H1 (cell line): ENCODE measurements at regions not wholly inside any gene's neighbourhood (a gene's known extent, or its start where the extent isn't known, plus 50 kb on each side); places are given as distances from the start of the nearest gene placed in this dataset.

ENCODE experiments used
- CTCF ChIA-PET: fragments of 300-600 bp; sonication (Branson Sonifier 250); formaldehyde crosslinking; loops from one replicate; lab custom pipeline; 2021; ENCODE audit not compliant: partially characterized antibody; lab: Charles Lee
- POLR2A ChIA-PET: fragments of 300-600 bp; sonication (Branson Sonifier 250); formaldehyde crosslinking; loops from one replicate; lab custom pipeline; 2021; ENCODE audit warnings: inconsistent platforms; ENCODE audit not compliant: partially characterized antibody; lab: Charles Lee
- DNase-seq, 2 experiments: peaks; one replicate each; pipeline versions ENCODE4 v3.0.0 to v3.0.0-alpha.2; 2010 to 2022; ENCODE audit warnings: low spot score in 2 of 2, low read depth in 1 of 2, mixed read lengths in 1 of 2
- FAIRE-seq: peaks from 2 replicates; lab custom pipeline; 2011; peaks lifted over from hg19 to GRCh38; lab: Jason Lieb, UNC
- H2AFZ ChIP-seq: 2 replicates; pipeline ENCODE4 v1.8.1; 2012; ENCODE audit warnings: low read length, inconsistent platforms
- H2AK5ac ChIP-seq: 2 replicates; pipeline ENCODE4 v1.6.1; 2013; ENCODE audit warnings: low read depth, low read length
- H2BK120ac ChIP-seq: replicated peaks from 2 replicates; pipeline ENCODE3; 2013; ENCODE audit warnings: low read depth, low read length, inconsistent platforms
- H2BK12ac ChIP-seq: 2 replicates; pipeline ENCODE4 v1.6.1; 2013; ENCODE audit warnings: low read depth, low read length
- H2BK15ac ChIP-seq: 2 replicates; pipeline ENCODE4 v1.6.1; 2013; ENCODE audit warnings: low read length
- H2BK20ac ChIP-seq: 2 replicates; pipeline ENCODE4 v1.6.1; 2013; ENCODE audit warnings: low read length
- H2BK5ac ChIP-seq: 2 replicates; pipeline ENCODE4 v1.6.1; 2013; ENCODE audit warnings: low read depth, low read length
- H3K14ac ChIP-seq: 2 replicates; pipeline ENCODE4 v1.6.1; 2013; ENCODE audit warnings: inconsistent platforms; ENCODE audit not compliant: insufficient read length
- H3K18ac ChIP-seq: 2 replicates; pipeline ENCODE4 v1.6.1; 2013; ENCODE audit warnings: low read length; ENCODE audit errors: extremely low read depth
- H3K23ac ChIP-seq: 2 replicates; pipeline ENCODE4 v1.6.1; 2013; ENCODE audit warnings: inconsistent platforms; ENCODE audit not compliant: insufficient read length
- H3K23me2 ChIP-seq: 2 replicates; pipeline ENCODE4 v1.6.1; 2013; ENCODE audit warnings: low read depth, low read length
- H3K27ac ChIP-seq: 2 replicates; pipeline ENCODE4 v1.6.1; 2011; ENCODE audit warnings: low read depth, low read length, inconsistent platforms
- H3K27me3 ChIP-seq, 4 experiments: replicated peaks in 1 of 4; 1 replicate in 1 of 4; 2 replicates in 3 of 4; pipeline versions ENCODE4 v1.6.1 to v1.8.1; 2011 to 2013; ENCODE audit warnings: low read length in 3 of 4, mild to moderate bottlenecking in 3 of 4, inconsistent platforms in 2 of 4, mixed read lengths in 2 of 4, moderate library complexity in 1 of 4; ENCODE audit not compliant: control insufficient read depth in 3 of 4, insufficient read depth in 3 of 4; ENCODE audit errors: extremely low read depth in 1 of 4
- H3K36me3 ChIP-seq, 4 experiments: 2 replicates each; pipeline versions ENCODE4 v1.6.1 to v1.8.1; 2011 to 2013; ENCODE audit warnings: mild to moderate bottlenecking in 4 of 4, low read length in 3 of 4, moderate library complexity in 2 of 4, control low read depth in 1 of 4, inconsistent platforms in 1 of 4; ENCODE audit not compliant: insufficient read depth in 4 of 4, control insufficient read depth in 2 of 4
- H3K4ac ChIP-seq: replicated peaks from 2 replicates; pipeline ENCODE3; 2013; ENCODE audit warnings: low read length, low read depth, mixed read lengths, inconsistent platforms; ENCODE audit not compliant: insufficient read length
- H3K4me1 ChIP-seq, 4 experiments: replicated peaks in 1 of 4; 1 replicate in 1 of 4; 2 replicates in 3 of 4; pipeline versions ENCODE4 v1.6.1 to v1.8.1; 2011 to 2013; ENCODE audit warnings: low read length in 3 of 4, inconsistent platforms in 2 of 4, mixed read lengths in 1 of 4; ENCODE audit not compliant: insufficient read depth in 4 of 4, control insufficient read depth in 3 of 4
- H3K4me2 ChIP-seq, 2 experiments: 2 replicates each; pipeline versions ENCODE4 v1.6.1 to v1.8.1; 2011 to 2013; ENCODE audit warnings: low read depth in 2 of 2, low read length in 2 of 2, control low read depth in 1 of 2, inconsistent platforms in 1 of 2, mild to moderate bottlenecking in 1 of 2; ENCODE audit not compliant: insufficient read depth in 1 of 2
- H3K4me3 ChIP-seq, 4 experiments: fragments of 200-600, 300-600 bp in 1 of 4; sonication (generic), shearing (Covaris generic), sonication (Bioruptor Twin) in 1 of 4; 2 replicates each; pipeline versions ENCODE4 v1.5.1 to v1.8.1; 2011 to 2016; ENCODE audit warnings: low read length in 4 of 4, low read depth in 3 of 4, control low read depth in 2 of 4, inconsistent platforms in 2 of 4, mild to moderate bottlenecking in 2 of 4, mixed read lengths in 1 of 4, moderate library complexity in 1 of 4; ENCODE audit not compliant: insufficient read depth in 2 of 4; ENCODE audit errors: extremely low read depth in 1 of 4
- H3K56ac ChIP-seq: replicated peaks from 2 replicates; pipeline ENCODE3; 2013; ENCODE audit warnings: low read depth, mild to moderate bottlenecking, mixed read lengths, low read length, inconsistent platforms; ENCODE audit not compliant: insufficient read length
- H3K79me1 ChIP-seq: 2 replicates; pipeline ENCODE4 v1.6.1; 2013; ENCODE audit warnings: low read depth, low read length, control low read depth
- H3K79me2 ChIP-seq, 2 experiments: 2 replicates each; pipeline versions ENCODE4 v1.6.1 to v1.8.1; 2012 to 2013; ENCODE audit warnings: low read length in 2 of 2, mild to moderate bottlenecking in 2 of 2, inconsistent platforms in 1 of 2; ENCODE audit not compliant: insufficient read depth in 2 of 2, control insufficient read depth in 1 of 2
- H3K9ac ChIP-seq, 4 experiments: replicated peaks in 1 of 4; 1 replicate in 1 of 4; 2 replicates in 3 of 4; pipeline versions ENCODE4 v1.6.1 to v1.8.1; 2011 to 2013; ENCODE audit warnings: low read depth in 3 of 4, low read length in 3 of 4, control low read depth in 2 of 4, mild to moderate bottlenecking in 2 of 4, moderate library complexity in 2 of 4, inconsistent platforms in 1 of 4; ENCODE audit errors: extremely low read depth in 1 of 4
- H3K9me3 ChIP-seq, 2 experiments: 2 replicates each; pipeline versions ENCODE4 v1.6.1 to v1.8.1; 2012 to 2013; ENCODE audit warnings: mild to moderate bottlenecking in 2 of 2, moderate library complexity in 2 of 2, control low read depth in 1 of 2, inconsistent platforms in 1 of 2, low read depth in 1 of 2, low read length in 1 of 2, mixed read lengths in 1 of 2; ENCODE audit not compliant: insufficient read depth in 2 of 2
- H4K20me1 ChIP-seq, 2 experiments: replicated peaks in 1 of 2; 2 replicates each; pipeline versions ENCODE3 to v1.8.1; 2011 to 2013; ENCODE audit warnings: inconsistent platforms in 2 of 2, low read length in 2 of 2, mild to moderate bottlenecking in 1 of 2; ENCODE audit not compliant: insufficient read depth in 2 of 2, control insufficient read depth in 1 of 2
- H4K5ac ChIP-seq: 2 replicates; pipeline ENCODE4 v1.6.1; 2013; ENCODE audit warnings: low read length, low read depth, mixed read lengths, inconsistent platforms; ENCODE audit not compliant: insufficient read length
- H4K8ac ChIP-seq: 2 replicates; pipeline ENCODE4 v1.8.0; 2013; ENCODE audit warnings: mild to moderate bottlenecking, moderate library complexity, low read length, inconsistent platforms; ENCODE audit not compliant: insufficient read depth; ENCODE audit errors: extremely low read depth
- H4K91ac ChIP-seq: replicated peaks from 2 replicates; pipeline ENCODE3; 2013; ENCODE audit warnings: low read length, mixed read lengths, inconsistent platforms; ENCODE audit not compliant: insufficient read length
- ASH2L ChIP-seq: fragments of 200-600, 300-600 bp; sonication (generic); IDR thresholded peaks from one replicate; pipeline ENCODE4 v1.7.1; 2017; ENCODE audit warnings: low read length
- ATF2 ChIP-seq: IDR thresholded peaks from 2 replicates; pipeline ENCODE4 v1.6.1; 2012; ENCODE audit warnings: low read length, inconsistent platforms
- HDAC2 ChIP-seq, 2 experiments: fragments of 300-600 bp in 1 of 2; sonication (generic) in 1 of 2; IDR thresholded peaks; 2 replicates each; pipeline ENCODE4 v1.6.1; 2011 to 2012; ENCODE audit warnings: low read depth in 2 of 2, low read length in 2 of 2, mild to moderate bottlenecking in 2 of 2, moderate library complexity in 2 of 2, borderline replicate concordance in 1 of 2, inconsistent platforms in 1 of 2
- RAD21 ChIP-seq, 2 experiments: IDR thresholded peaks in 1 of 2; conservative IDR thresholded peaks in 1 of 2; 2 replicates each; pipeline ENCODE4 v1.6.1; 2011; ENCODE audit warnings: low read depth in 2 of 2, low read length in 2 of 2, improper control_type of control experiment in 1 of 2, inconsistent platforms in 1 of 2, mild to moderate bottlenecking in 1 of 2, moderate library complexity in 1 of 2
- SIN3A ChIP-seq, 2 experiments: IDR thresholded peaks in 1 of 2; conservative IDR thresholded peaks in 1 of 2; 2 replicates each; pipeline ENCODE4 v1.6.1; 2011 to 2012; ENCODE audit warnings: low read length in 2 of 2, improper control_type of control experiment in 1 of 2, low read depth in 1 of 2, mild to moderate bottlenecking in 1 of 2
- SUZ12 ChIP-seq: fragments of 200-600 bp; sonication (generic); IDR thresholded peaks from 2 replicates; pipeline ENCODE4 v1.6.1; 2012; ENCODE audit warnings: mild to moderate bottlenecking, inconsistent platforms, low read length, moderate library complexity, mixed read lengths
- WGBS, 2 experiments: shearing (Covaris generic) in 1 of 2; methylation state at CpG; one replicate each; pipeline versions ENCODE4 v1.1.6 to v1.1.7; 2013 to 2015; ENCODE audit warnings: low lambda C conversion rate in 2 of 2, mixed read lengths in 2 of 2, inconsistent platforms in 1 of 2, low coverage in 1 of 2, missing lambda C conversion rate in 1 of 2; ENCODE audit not compliant: insufficient replicate concordance in 2 of 2, insufficient coverage in 1 of 2, insufficient read length in 1 of 2; ENCODE audit errors: extremely low coverage in 1 of 2, missing lambda C conversion rate in 1 of 2; 5-methylcytosine and 5-hydroxymethylcytosine counted together

GRCh38 chr5:25909163-25909562 lies 1129.2 kb downstream of the CDH9 start:
- ChIA-PET CTCF (no interaction called here), POLR2A (no interaction called here)
- no peak overlapping the region for H3K23ac ChIP-seq
- no peak overlapping the region for H3K14ac ChIP-seq
- no peak overlapping the region for H3K18ac ChIP-seq
- H2AK5ac ChIP-seq = no peak overlapping the region
- H4K5ac ChIP-seq = no peak overlapping the region
- H3K9ac ChIP-seq = no peak overlapping the region
- no peaks in the 10 kb centered on the region for H3K79me2 ChIP-seq
- H2BK12ac ChIP-seq = no peak overlapping the region
- H3K27ac ChIP-seq = no peak overlapping the region
- H2BK15ac ChIP-seq = no peak overlapping the region
- DNase-seq (no peak), FAIRE-seq (no peak)
- no peaks in the 10 kb centered on the region for H4K20me1 ChIP-seq
- no peak overlapping the region for H2BK5ac ChIP-seq
- no peak for TF ChIP-seq SUZ12
- TF ChIP-seq RAD21 (IDR thresholded peaks at IDR 0.05 in 1 of 2, conservative IDR thresholded peaks at IDR 0.05 in 1 of 2; ENCODE audit: low read depth in 2 of 2, low read length in 2 of 2) = no peak
- no peak for TF ChIP-seq HDAC2 (IDR thresholded peaks at IDR 0.05; ENCODE audit: borderline replicate concordance in 1 of 2, low read depth in 2 of 2, low read length in 2 of 2)
- TF ChIP-seq SIN3A (conservative IDR thresholded peaks at IDR 0.05 in 1 of 2, IDR thresholded peaks at IDR 0.05 in 1 of 2; ENCODE audit: low read depth in 1 of 2, low read length in 2 of 2) = no peak
- no peak for TF ChIP-seq ASH2L
- no peak for TF ChIP-seq ATF2
- no peaks in the 10 kb centered on the region for H3K4me1 ChIP-seq
- H3K4me2 ChIP-seq = no peak overlapping the region
- H2BK20ac ChIP-seq = no peak overlapping the region
- H2AFZ ChIP-seq = no peak overlapping the region
- WGBS, 2 experiments = 98% methylated on average over 29 of the region's 29 CpGs; no CpG with 5 or more reads in 1 of the 2 experiments
- no peak overlapping the region for H4K91ac ChIP-seq
- no peaks in the 10 kb centered on the region for H3K79me1 ChIP-seq
- H3K56ac ChIP-seq = no peak overlapping the region
- H4K8ac ChIP-seq = no peak overlapping the region
- no peaks in the 10 kb centered on the region; a peak in 1 of 4 replicates for H3K9me3 ChIP-seq
- no peak overlapping the region for H3K4ac ChIP-seq
- no peaks in the 10 kb centered on the region for H3K27me3 ChIP-seq
- H3K36me3 ChIP-seq = no peaks in the 10 kb centered on the region
- H2BK120ac ChIP-seq = no peak overlapping the region
- no peaks in the 10 kb centered on the region for H3K23me2 ChIP-seq
- no peak overlapping the region for H3K4me3 ChIP-seq
